ENCODE measurements at regions not wholly inside any gene's neighbourhood (a gene's known extent, or its start where the extent isn't known, plus 50 kb on each side); places are given as distances from the start of the nearest gene placed in this dataset.

DNA sequence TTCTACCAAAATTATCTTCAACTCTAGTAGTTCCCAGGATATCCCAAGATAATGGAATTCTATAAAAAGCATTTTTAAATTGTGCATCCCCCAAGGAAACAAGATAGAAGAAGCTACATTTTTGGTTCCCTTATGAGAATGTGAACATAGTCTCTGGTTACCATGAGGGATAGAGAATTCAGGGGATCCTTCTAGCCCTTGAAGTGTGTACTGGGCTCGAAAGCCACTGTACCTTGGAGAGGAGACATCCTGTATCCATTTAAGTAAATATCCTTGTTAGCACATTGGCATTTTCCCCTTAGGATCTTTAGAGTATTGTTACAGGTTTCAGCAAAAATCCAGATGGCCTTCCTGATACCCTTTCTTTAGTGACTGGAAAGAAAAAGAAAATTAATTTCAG, 228.5 kb downstream of the RTP5 start:
- Histone ChIP-seq H3K27me3 (ENCODE audit: insufficient read depth, low read length) (no peaks in the 10 kb centered on the region), H3K27ac (ENCODE audit: low read depth, low read length) (no peak overlapping the region), H3K9me2 (ENCODE audit: insufficient read depth) (no peaks in the 10 kb centered on the region), H4K20me1 (ENCODE audit: insufficient read depth) (no peaks in the 10 kb centered on the region), H3K4me1 (ENCODE audit: control insufficient read depth in 1 of 2, insufficient read depth in 2 of 2, low read length in 2 of 2) (no peaks in the 10 kb centered on the region), H2AFZ (ENCODE audit: low read depth, low read length, poor library complexity, severe bottlenecking) (no peak overlapping the region), H3K4me2 (ENCODE audit: low read length) (no peak overlapping the region), H3K9ac (ENCODE audit: low read length) (no peak overlapping the region), H3K36me3 (ENCODE audit: control insufficient read depth in 1 of 2, insufficient read depth in 2 of 2, low read length in 2 of 2) (no peaks in the 10 kb centered on the region), H3K4me3 (replicated peaks in 1 of 2; ENCODE audit: low read depth in 1 of 2, low read length in 2 of 2) (no peak overlapping the region), H3K9me3 (ENCODE audit: control insufficient read depth in 1 of 2, insufficient read depth in 1 of 2, low read depth in 1 of 2, low read length in 2 of 2) (no peaks in the 10 kb centered on the region), H3K79me2 (ENCODE audit: insufficient read depth, low read length) (no peaks in the 10 kb centered on the region)
- BruUV-seq (replicated peaks), result no TSS peak
- CTCF ChIA-PET, result no interaction called here
- ATAC-seq (no peak), DNase-seq (ENCODE audit: low read depth, low spot score) (no peak)
- intact Hi-C loops (cut with micrococcal nuclease), result no loop called here
- RAD21 ChIA-PET (ENCODE audit: low non-redundant PET in 1 of 2, low total read pairs in 2 of 2, uncharacterized antibody in 2 of 2, unreplicated experiment in 2 of 2), result no interaction called here
- TF ChIP-seq EZH2 (IDR thresholded peaks at IDR 0.05) (no peak), POLR2AphosphoS5 (IDR thresholded peaks at IDR 0.05; ENCODE audit: low read depth, low read length) (no peak), CBX3 (IDR thresholded peaks at IDR 0.05; ENCODE audit: low read depth) (no peak), SIN3A (IDR thresholded peaks at IDR 0.05; ENCODE audit: low read depth) (no peak), ZFX (IDR thresholded peaks at IDR 0.05) (no peak)
- TF ChIP-seq, protein P1, sequence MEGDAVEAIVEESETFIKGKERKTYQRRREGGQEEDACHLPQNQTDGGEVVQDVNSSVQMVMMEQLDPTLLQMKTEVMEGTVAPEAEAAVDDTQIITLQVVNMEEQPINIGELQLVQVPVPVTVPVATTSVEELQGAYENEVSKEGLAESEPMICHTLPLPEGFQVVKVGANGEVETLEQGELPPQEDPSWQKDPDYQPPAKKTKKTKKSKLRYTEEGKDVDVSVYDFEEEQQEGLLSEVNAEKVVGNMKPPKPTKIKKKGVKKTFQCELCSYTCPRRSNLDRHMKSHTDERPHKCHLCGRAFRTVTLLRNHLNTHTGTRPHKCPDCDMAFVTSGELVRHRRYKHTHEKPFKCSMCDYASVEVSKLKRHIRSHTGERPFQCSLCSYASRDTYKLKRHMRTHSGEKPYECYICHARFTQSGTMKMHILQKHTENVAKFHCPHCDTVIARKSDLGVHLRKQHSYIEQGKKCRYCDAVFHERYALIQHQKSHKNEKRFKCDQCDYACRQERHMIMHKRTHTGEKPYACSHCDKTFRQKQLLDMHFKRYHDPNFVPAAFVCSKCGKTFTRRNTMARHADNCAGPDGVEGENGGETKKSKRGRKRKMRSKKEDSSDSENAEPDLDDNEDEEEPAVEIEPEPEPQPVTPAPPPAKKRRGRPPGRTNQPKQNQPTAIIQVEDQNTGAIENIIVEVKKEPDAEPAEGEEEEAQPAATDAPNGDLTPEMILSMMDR (IDR thresholded peaks at IDR 0.05 in 2 of 3, conservative IDR thresholded peaks at IDR 0.05 in 1 of 3; ENCODE audit: borderline replicate concordance in 1 of 3, insufficient read depth in 1 of 3, low read depth in 2 of 3, low read length in 2 of 3), result no peak
- POLR2A ChIA-PET, result no interaction called here

DNA sequence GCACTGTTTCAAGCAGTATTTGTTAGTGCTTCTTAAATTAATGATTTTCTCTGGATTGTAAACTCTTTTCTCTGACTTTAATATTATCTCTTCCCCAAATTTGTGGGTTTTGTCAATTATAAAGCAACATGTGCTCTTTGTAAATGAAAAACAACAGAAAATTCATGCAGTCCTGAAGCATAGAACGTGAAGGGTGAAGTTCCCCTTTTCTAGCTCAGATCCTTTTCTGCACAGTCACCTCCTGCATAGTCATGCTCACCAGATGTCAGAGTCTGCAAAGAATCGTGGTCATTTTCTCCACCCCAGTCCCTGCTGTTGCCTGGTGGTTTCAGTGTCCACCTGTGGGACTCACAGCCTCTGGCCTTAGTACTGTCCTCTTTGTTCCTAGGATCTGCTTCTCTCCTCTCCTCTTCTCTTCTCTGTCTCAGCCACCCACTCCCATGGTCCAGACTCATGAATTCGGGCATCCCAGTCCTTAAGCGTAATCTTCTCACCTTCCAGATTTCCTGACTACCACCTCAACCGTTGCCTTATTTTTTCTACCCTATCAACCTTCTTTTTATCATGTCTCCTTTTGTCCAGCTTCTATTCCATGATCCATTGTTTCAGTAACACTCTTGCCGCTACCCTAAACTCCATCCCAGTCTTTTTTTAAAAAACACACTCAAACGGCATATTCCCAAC, 229.1 kb downstream of the RTP5 start:
- ChIA-PET CTCF (no interaction called here), RAD21 (ENCODE audit: low non-redundant PET in 1 of 2, low total read pairs in 2 of 2, uncharacterized antibody in 2 of 2, unreplicated experiment in 2 of 2) (no interaction called here), POLR2A (no interaction called here)
- Histone ChIP-seq H3K9me2 (ENCODE audit: insufficient read depth) (no peaks in the 10 kb centered on the region), H3K4me2 (ENCODE audit: low read length) (no peak overlapping the region), H3K9me3 (ENCODE audit: control insufficient read depth in 1 of 2, insufficient read depth in 1 of 2, low read depth in 1 of 2, low read length in 2 of 2) (no peaks in the 10 kb centered on the region), H2AFZ (ENCODE audit: low read depth, low read length, poor library complexity, severe bottlenecking) (no peak overlapping the region), H3K79me2 (ENCODE audit: insufficient read depth, low read length) (no peaks in the 10 kb centered on the region), H3K4me3 (replicated peaks in 1 of 2; ENCODE audit: low read depth in 1 of 2, low read length in 2 of 2) (no peak overlapping the region), H3K4me1 (ENCODE audit: control insufficient read depth in 1 of 2, insufficient read depth in 2 of 2, low read length in 2 of 2) (no peaks in the 10 kb centered on the region), H3K27ac (ENCODE audit: low read depth, low read length) (no peak overlapping the region), H4K20me1 (ENCODE audit: insufficient read depth) (no peaks in the 10 kb centered on the region), H3K27me3 (ENCODE audit: insufficient read depth, low read length) (no peaks in the 10 kb centered on the region), H3K9ac (ENCODE audit: low read length) (no peak overlapping the region), H3K36me3 (ENCODE audit: control insufficient read depth in 1 of 2, insufficient read depth in 2 of 2, low read length in 2 of 2) (no peaks in the 10 kb centered on the region)
- intact Hi-C loops (cut with micrococcal nuclease), result no loop called here
- TF ChIP-seq EZH2phosphoT487 (IDR thresholded peaks at IDR 0.05; ENCODE audit: borderline replicate concordance) (no peak), TCF7L2 (IDR thresholded peaks at IDR 0.05; ENCODE audit: borderline replicate concordance, extremely low read depth, insufficient read depth, insufficient read length) (no peak), RAD21 (IDR thresholded peaks at IDR 0.05; ENCODE audit: low read depth) (no peak), ELF1 (IDR thresholded peaks at IDR 0.05; ENCODE audit: borderline replicate concordance, low read depth) (no peak), CBX3 (IDR thresholded peaks at IDR 0.05; ENCODE audit: low read depth) (no peak)
- TF ChIP-seq, protein P2, sequence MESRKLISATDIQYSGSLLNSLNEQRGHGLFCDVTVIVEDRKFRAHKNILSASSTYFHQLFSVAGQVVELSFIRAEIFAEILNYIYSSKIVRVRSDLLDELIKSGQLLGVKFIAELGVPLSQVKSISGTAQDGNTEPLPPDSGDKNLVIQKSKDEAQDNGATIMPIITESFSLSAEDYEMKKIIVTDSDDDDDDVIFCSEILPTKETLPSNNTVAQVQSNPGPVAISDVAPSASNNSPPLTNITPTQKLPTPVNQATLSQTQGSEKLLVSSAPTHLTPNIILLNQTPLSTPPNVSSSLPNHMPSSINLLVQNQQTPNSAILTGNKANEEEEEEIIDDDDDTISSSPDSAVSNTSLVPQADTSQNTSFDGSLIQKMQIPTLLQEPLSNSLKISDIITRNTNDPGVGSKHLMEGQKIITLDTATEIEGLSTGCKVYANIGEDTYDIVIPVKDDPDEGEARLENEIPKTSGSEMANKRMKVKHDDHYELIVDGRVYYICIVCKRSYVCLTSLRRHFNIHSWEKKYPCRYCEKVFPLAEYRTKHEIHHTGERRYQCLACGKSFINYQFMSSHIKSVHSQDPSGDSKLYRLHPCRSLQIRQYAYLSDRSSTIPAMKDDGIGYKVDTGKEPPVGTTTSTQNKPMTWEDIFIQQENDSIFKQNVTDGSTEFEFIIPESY (IDR thresholded peaks at IDR 0.05; ENCODE audit: extremely low read depth, insufficient replicate concordance, low read length), result no peak
- no TSS peak for BruUV-seq (replicated peaks)
- ATAC-seq (no peak), DNase-seq (ENCODE audit: low read depth, low spot score) (no peak)
